Mesothelial cell of epicardium (in vitro differentiated cells): ENCODE measurements at regions not wholly inside any gene's neighbourhood (a gene's known extent, or its start where the extent isn't known, plus 50 kb on each side); places are given as distances from the start of the nearest gene placed in this dataset.
"Not testable (repeated sequence)": the region's sequence is repeated elsewhere in the genome, so short reads cannot be mapped to it uniquely, and the experiment has no call there.

Experiments used
- DNase-seq, 2 experiments: peaks; one replicate each; pipeline ENCODE4 v3.0.0; 2021; ENCODE audit warnings: low spot score in 2 of 2; ENCODE audit not compliant: unreplicated experiment in 2 of 2
- H3K27ac Mint-ChIP-seq: 2 replicates; pipeline ENCODE4 v1.8.0; 2021; ENCODE audit warnings: mixed read lengths
- H3K27me3 Mint-ChIP-seq: 2 replicates; pipeline ENCODE4 v1.8.0; 2021; ENCODE audit warnings: low read depth, mixed read lengths
- H3K36me3 Mint-ChIP-seq: 2 replicates; pipeline ENCODE4 v1.8.0; 2021; ENCODE audit warnings: mixed read lengths
- H3K4me1 Mint-ChIP-seq: 2 replicates; pipeline ENCODE4 v1.8.0; 2021; ENCODE audit warnings: mixed read lengths
- H3K4me3 Mint-ChIP-seq: 2 replicates; pipeline ENCODE4 v1.8.0; 2021; ENCODE audit warnings: mild to moderate bottlenecking, moderate library complexity, mixed read lengths
- H3K9me3 Mint-ChIP-seq: 2 replicates; pipeline ENCODE4 v1.8.0; 2021; ENCODE audit warnings: mixed read lengths
- CTCF ChIP-seq: fragments of 200-600 bp; sonication (generic); IDR thresholded peaks from one replicate; pipeline ENCODE4 v1.5.0; 2021; ENCODE audit warnings: antibody characterized with exemption; ENCODE audit not compliant: unreplicated experiment

GRCh38 chr1:240722788-240723187, 110.8 kb upstream of the GREM2 start:
- Mint-ChIP-seq H3K36me3 (no peaks in the 10 kb centered on the region), H3K4me3 (no peak overlapping the region), H3K9me3 (peaks cover 17% of the 10 kb centered on the region), H3K27me3 (peaks cover 5% of the 10 kb centered on the region), H3K27ac (no peak overlapping the region), H3K4me1 (peaks cover 6% of the 10 kb centered on the region)
- DNase-seq, result no peak
- TF ChIP-seq CTCF, result no peak

GRCh38 chr1:240720976-240721375, 109.0 kb upstream of the GREM2 start:
- TF ChIP-seq CTCF, result no peak
- DNase-seq, result no peak
- Mint-ChIP-seq H3K36me3 (no peaks in the 10 kb centered on the region), H3K4me3 (no peak overlapping the region), H3K27me3 (peaks cover 12% of the 10 kb centered on the region), H3K27ac (no peak overlapping the region), H3K4me1 (peaks cover 6% of the 10 kb centered on the region), H3K9me3 (peaks cover 5% of the 10 kb centered on the region)

- H3K36me3 Mint-ChIP-seq, result no peaks in the 10 kb centered on the region
- TF ChIP-seq CTCF, result no peak
- no peak overlapping the region for H3K4me3 Mint-ChIP-seq
- peaks cover 15% of the 10 kb centered on the region for H3K27me3 Mint-ChIP-seq
- peaks cover 4% of the 10 kb centered on the region for H3K9me3 Mint-ChIP-seq
- H3K27ac Mint-ChIP-seq, result no peak overlapping the region
- DNase-seq, result no peak
- peaks cover 6% of the 10 kb centered on the region for H3K4me1 Mint-ChIP-seq
Observed at GRCh38 chr1:240719953-240720700, 108.2 kb upstream of the GREM2 start.

- H3K36me3 Mint-ChIP-seq, H3K9me3 Mint-ChIP-seq, H3K27ac Mint-ChIP-seq, H3K4me3 Mint-ChIP-seq, DNase-seq, H3K4me1 Mint-ChIP-seq: not testable (repeated sequence)
- peaks cover 13% of the 10 kb centered on the region for H3K27me3 Mint-ChIP-seq
Observed at GRCh38 chr1:240716538-240716937, 104.6 kb upstream of the GREM2 start.

DNA sequence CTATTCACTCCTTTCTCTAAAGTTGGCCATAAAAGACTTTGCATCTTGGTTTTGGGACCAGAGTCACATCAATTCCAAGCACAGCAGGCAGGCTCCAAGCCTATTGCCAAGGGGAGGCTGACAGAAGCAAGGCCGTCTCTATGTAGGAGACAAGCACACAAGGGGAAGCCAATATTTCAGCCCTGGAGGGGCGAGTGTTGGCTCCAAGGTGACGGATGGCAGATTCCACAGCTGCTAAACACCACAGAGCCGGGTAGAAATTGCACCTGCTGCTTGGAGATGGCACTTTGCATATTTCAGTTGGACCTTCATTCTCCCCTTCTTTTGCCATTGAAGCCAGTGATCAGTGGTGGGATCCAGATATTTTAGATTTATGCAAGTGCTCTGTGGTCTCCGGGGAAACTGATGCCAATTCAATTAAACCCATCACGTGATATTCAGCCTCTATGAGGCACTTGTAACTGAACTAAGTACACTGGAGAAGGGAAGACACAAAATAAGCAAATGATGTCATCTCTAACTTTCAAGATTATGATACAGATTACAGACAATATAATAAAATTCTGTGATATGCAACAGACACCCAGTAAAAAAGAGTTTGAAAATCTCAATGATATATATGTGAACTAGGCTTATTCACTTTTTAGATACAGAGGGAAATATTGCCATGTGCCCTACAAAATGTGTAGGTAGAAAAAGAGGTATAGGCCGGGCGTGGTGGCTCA, 102.8 kb upstream of the GREM2 start:
- Mint-ChIP-seq H3K4me3 (no peak overlapping the region), H3K9me3 (no peaks in the 10 kb centered on the region), H3K27ac (no peak overlapping the region), H3K4me1 (no peaks in the 10 kb centered on the region), H3K27me3 (peaks cover 21% of the 10 kb centered on the region), H3K36me3 (no peaks in the 10 kb centered on the region)
- TF ChIP-seq CTCF, result no peak
- no peak for DNase-seq

DNA sequence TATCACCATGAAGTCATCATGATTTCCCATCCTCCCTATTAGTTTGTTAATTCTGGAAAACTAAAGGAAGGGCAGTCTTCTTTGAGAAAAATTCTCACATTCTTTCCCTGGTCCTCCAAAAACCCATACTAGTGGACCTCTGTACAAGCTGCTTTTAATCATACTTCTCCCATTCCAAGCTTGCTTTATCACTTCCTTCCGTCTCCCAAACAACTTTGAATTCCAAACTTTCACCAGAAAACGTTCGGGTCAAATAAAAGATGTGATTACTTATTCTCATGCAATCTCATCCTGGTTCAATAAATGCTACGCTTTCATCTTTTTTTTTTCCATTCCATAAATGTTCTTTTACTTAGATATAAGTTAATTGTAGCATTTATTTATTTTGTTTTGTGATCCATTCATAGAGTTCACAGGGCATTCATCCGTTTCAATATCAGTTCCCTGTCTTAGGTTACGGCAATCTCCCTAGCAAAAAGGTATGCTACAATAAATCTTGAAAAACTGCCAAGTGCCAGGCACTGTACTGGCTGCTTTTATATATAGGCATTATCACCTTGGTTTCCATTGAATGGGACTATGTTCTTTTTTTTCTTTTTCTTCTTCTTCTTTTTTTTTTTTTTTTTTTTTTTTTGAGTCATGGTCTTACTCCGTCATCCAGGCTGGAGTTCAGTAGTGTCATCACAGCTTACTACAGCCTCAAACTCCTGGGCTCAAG, 100.2 kb upstream of the GREM2 start:
- Mint-ChIP-seq H3K4me3 (no peak overlapping the region), H3K27ac (no peak overlapping the region), H3K27me3 (peaks cover 40% of the 10 kb centered on the region), H3K36me3 (no peaks in the 10 kb centered on the region), H3K9me3 (no peaks in the 10 kb centered on the region), H3K4me1 (no peaks in the 10 kb centered on the region)
- no peak for TF ChIP-seq CTCF
- no peak for DNase-seq
